LNCAP (cell line): ENCODE measurements at regions not wholly inside any gene's neighbourhood (a gene's known extent, or its start where the extent isn't known, plus 50 kb on each side); places are given as distances from the start of the nearest gene placed in this dataset.

Experiments
- CTCF ChIP-seq: fragments of 450-650 bp; IDR thresholded peaks from 2 replicates; pipeline ENCODE4 v1.5.1; 2017; ENCODE audit warnings: mild to moderate bottlenecking

GRCh38 chr6:16854986-16855385 is 93.7 kb upstream of the ATXN1 start:
- TF ChIP-seq CTCF, result no peak

GRCh38 chr6:16852671-16853070 is 91.4 kb upstream of the ATXN1 start:
- TF ChIP-seq CTCF, result no peak

GRCh38 chr6:16851758-16852157 is 90.5 kb upstream of the ATXN1 start:
- TF ChIP-seq CTCF, result no peak

- TF ChIP-seq CTCF, result no peak
Measured at GRCh38 chr6:16851044-16851540, 89.8 kb upstream of the ATXN1 start.

- no peak for TF ChIP-seq CTCF
Measured at GRCh38 chr6:16850681-16851026, 89.4 kb upstream of the ATXN1 start.

- no peak for TF ChIP-seq CTCF
Measured at GRCh38 chr6:16849988-16850680, 88.9 kb upstream of the ATXN1 start.

GRCh38 chr6:16849280-16849987 is 88.2 kb upstream of the ATXN1 start:
- no peak for TF ChIP-seq CTCF
